Cardiac muscle cell (in vitro differentiated cells and primary cell): ENCODE measurements at regions not wholly inside any gene's neighbourhood (a gene's known extent, or its start where the extent isn't known, plus 50 kb on each side); places are given as distances from the start of the nearest gene placed in this dataset.

Experiments used
- DNase-seq, 2 donors: peaks; one replicate each; pipeline versions ENCODE4 v3.0.0 to v3.0.0-alpha.2; 2010 to 2017; ENCODE audit warnings: low read depth in 1 of 2, low spot score in 1 of 2
- H3K27ac ChIP-seq: fragments of 200-600 bp; sonication (generic); 2 replicates; pipeline ENCODE4 v1.5.1; 2016
- H3K27me3 ChIP-seq: fragments of 200-600 bp; sonication (generic); 2 replicates; pipeline ENCODE4 v1.6.0; 2016; ENCODE audit warnings: control low read depth
- H3K36me3 ChIP-seq: fragments of 200-600 bp; sonication (generic); 2 replicates; pipeline ENCODE4 v1.5.1; 2016; ENCODE audit warnings: control low read depth
- H3K4me1 ChIP-seq: fragments of 200-600 bp; sonication (generic); 2 replicates; pipeline ENCODE4 v1.8.1; 2017; ENCODE audit warnings: low read depth, mild to moderate bottlenecking, mixed run types
- H3K4me3 ChIP-seq: fragments of 200-600 bp; sonication (generic); 2 replicates; pipeline ENCODE4 v1.5.1; 2016; ENCODE audit warnings: mild to moderate bottlenecking
- H3K9me3 ChIP-seq: fragments of 200-600 bp; sonication (generic); 2 replicates; pipeline ENCODE4 v1.5.1; 2017; ENCODE audit warnings: low read depth, mild to moderate bottlenecking, control low read depth
- CTCF ChIP-seq: IDR thresholded peaks from 2 replicates; pipeline ENCODE4 v1.5.1; 2012; ENCODE audit warnings: low read depth, mild to moderate bottlenecking, low read length

GRCh38 chr19:32104850-32105235 is 240.6 kb upstream of the ZNF507 start:
- no peak for TF ChIP-seq CTCF
- Histone ChIP-seq H3K4me3 (no peak overlapping the region), H3K36me3 (no peaks in the 10 kb centered on the region), H3K9me3 (no peaks in the 10 kb centered on the region), H3K4me1 (no peaks in the 10 kb centered on the region), H3K27ac (no peak overlapping the region), H3K27me3 (no peaks in the 10 kb centered on the region)
- DNase-seq, result no peak

- Histone ChIP-seq H3K4me3 (no peak overlapping the region), H3K36me3 (no peaks in the 10 kb centered on the region), H3K27ac (no peak overlapping the region), H3K9me3 (no peaks in the 10 kb centered on the region), H3K27me3 (no peaks in the 10 kb centered on the region), H3K4me1 (no peaks in the 10 kb centered on the region)
- TF ChIP-seq CTCF, result no peak
- no peak for DNase-seq
These were observed 239.7 kb upstream of the ZNF507 start for GRCh38 chr19:32105527-32106310.

- Histone ChIP-seq H3K36me3 (no peaks in the 10 kb centered on the region), H3K27me3 (no peaks in the 10 kb centered on the region), H3K27ac (no peak overlapping the region), H3K4me1 (no peaks in the 10 kb centered on the region), H3K9me3 (no peaks in the 10 kb centered on the region), H3K4me3 (no peak overlapping the region)
- no peak for TF ChIP-seq CTCF
- no peak for DNase-seq
These were observed 223.2 kb upstream of the ZNF507 start for GRCh38 chr19:32122258-32122657.

GRCh38 chr19:32123355-32123940 is 222.0 kb upstream of the ZNF507 start:
- Histone ChIP-seq H3K9me3 (no peaks in the 10 kb centered on the region), H3K27ac (no peak overlapping the region), H3K4me1 (no peaks in the 10 kb centered on the region), H3K27me3 (no peaks in the 10 kb centered on the region), H3K36me3 (no peaks in the 10 kb centered on the region), H3K4me3 (no peak overlapping the region)
- TF ChIP-seq CTCF, result no peak
- no peak for DNase-seq

GRCh38 chr19:32124585-32124984 is 220.8 kb upstream of the ZNF507 start:
- H3K4me3 ChIP-seq, result no peak overlapping the region
- H3K36me3 ChIP-seq, result no peaks in the 10 kb centered on the region
- H3K27me3 ChIP-seq, result no peaks in the 10 kb centered on the region
- H3K9me3 ChIP-seq, result no peaks in the 10 kb centered on the region
- TF ChIP-seq CTCF, result no peak
- no peaks in the 10 kb centered on the region for H3K4me1 ChIP-seq
- no peak overlapping the region for H3K27ac ChIP-seq
- DNase-seq, result no peak
